ENCODE measurements at regions not wholly inside any gene's neighbourhood (a gene's known extent, or its start where the extent isn't known, plus 50 kb on each side); places are given as distances from the start of the nearest gene placed in this dataset.
"Not testable (repeated sequence)": the region's sequence is repeated elsewhere in the genome, so short reads cannot be mapped to it uniquely, and the experiment has no call there.

DNA sequence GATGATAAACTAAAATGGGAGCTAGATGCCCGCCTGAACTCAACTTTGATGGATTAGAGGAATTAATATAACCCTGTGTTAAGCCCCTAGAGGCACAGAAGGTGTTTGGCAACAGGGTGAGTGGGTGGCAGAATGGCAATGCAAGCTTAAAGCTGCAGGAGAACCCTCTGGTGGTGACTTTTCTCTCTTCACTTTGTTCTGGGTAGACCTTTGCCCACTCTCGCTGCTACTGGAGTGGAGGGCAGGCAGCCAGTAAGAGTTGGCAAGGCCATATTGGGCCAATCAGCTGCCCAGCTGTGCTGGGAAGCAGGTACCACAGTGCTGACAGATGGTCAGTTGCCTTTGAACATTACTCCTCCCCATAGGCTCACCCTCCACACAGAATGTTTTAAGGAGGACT is 468.2 kb downstream of the MMUT start:
- no peak for DNase-seq (ENCODE audit: low read depth)

DNA sequence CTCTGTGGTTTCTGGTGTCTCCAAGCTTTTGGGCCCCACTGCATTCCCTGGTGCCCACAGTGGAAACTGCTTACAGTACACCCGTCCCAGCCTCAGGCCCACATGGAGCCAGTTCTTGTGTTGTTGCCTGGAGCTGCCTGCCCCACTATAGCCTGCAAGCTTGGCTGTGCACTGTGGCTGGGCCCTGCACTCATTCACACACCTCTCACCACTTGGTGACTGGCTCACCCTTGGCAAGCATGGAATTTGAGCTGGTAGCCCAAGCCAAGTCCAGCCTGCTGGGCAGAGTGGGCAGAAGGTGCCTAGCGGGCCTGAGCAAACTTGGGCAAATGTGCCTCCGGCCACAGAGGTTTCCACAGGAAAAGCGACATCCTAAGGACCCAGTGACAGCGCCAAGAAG is 472.3 kb downstream of the MMUT start:
- DNase-seq (ENCODE audit: low read depth): no peak

DNA sequence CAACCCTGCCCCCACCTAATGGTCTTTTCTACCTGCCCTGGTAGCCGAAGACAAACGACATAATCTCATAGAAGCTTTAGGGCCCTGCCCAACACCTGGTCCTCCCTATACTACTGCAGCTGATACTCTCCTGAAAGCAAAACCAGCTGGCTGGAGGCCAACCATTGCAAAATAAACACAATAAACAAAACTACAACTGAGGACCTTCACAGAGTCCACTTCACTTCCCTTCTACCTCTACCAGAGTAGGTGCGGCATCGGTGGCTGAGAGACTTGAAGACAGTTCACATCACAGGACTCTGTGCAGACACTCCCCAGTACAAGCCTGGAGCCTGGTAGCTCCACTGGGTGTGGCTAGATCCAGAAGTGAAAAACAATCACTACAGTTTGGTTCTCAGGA is 476.2 kb downstream of the MMUT start:
- DNase-seq (ENCODE audit: low read depth): no peak

DNA sequence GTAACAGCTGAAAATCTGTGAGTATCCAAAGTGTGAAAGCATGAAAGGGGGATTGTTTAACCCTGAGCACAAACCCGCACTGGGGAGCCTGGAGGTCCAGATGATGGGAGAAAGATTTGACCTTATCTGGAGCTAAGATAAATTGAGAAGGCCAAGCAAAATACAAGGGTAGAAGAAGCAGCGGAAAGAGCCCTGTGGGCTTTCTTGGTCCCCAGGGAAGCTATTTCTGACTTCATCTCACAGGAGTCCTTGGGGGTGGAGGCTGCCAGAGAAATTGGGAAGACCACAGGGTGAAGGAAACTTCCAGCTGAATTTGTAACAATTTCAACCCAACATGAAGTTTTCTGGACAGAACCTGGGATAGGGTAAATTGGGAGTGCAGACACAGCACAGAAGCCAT is 476.9 kb downstream of the MMUT start:
- no peak for DNase-seq (ENCODE audit: low read depth)

DNA sequence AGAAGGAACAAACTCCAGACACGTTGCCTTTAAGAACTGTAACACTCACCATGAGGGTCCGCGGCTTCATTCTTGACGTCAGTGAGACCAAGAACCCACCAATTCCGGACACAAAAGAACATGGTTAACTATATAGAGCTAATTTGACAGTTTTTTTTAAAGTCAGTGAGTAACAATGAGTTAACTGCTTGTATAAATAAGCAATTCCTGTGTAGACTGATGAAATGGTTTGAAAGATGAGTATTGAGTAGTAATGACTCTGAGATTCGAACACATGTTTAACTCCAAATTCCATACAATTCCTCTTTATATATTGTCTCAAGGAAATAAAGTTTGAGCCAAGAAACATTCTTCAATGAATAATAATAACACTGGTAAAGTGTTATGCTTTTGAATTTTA is 478.0 kb downstream of the MMUT start:
- no peak for DNase-seq (ENCODE audit: low read depth)

DNA sequence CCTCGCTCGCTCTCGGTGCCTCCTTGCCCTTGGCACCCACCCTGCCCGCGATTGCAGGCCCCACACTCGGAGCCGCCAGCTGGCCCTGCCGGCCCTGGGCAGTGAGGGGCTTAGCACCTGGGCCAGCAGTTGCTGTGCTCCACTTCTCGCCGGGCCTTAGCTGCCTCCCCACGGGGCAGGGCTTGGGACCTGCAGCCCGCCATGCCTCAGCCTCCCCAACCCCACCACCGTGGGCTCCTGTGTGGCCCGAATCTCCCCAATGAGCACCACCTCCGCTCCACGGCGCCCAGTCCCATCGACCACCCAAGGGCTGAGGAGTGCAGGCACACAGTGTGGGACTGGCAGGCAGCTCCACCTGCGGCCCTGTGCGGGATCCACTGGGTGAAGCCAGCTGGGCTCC is 479.1 kb downstream of the MMUT start:
- not testable (repeated sequence) for DNase-seq (ENCODE audit: low read depth)

DNA sequence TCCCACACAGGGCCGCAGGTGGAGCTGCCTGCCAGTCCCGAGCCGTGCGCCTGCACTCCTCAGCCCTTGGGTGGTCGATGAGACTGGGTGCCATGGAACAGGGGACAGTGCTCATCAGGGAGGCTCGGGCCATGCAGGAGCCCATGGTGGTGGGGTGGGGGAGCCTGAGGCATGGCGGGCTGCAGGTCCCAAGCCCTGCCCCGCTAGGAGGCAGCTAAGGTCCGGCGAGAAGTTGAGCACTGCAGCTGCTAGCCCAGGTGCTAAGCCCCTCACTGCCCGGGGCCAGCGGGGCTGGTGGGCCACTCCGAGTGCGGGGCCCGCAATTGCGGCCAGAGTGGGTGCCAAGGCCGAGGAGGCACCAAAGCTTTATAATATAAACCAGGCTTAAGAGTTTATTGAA is 479.7 kb downstream of the MMUT start:
- DNase-seq (ENCODE audit: low read depth): no peak

DNA sequence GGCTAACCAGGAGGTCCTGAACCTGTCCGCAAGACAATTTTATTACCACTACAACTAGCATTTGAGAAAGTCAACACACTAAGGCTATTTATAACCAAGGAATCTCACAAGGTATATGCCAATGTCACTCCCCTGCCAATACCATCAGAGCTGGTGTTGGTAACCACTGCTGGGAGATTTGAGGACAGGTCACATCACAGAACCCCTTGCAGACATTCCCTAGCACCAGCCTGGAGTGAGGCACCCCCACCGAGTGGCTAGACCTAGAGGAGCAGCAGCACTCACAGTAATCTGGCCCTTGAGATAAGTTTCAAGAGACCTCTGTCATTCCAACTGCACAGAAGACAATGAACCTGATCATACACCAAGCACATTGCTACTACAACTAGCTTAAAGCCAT is 483.2 kb downstream of the MMUT start:
- DNase-seq (ENCODE audit: low read depth): no peak

DNA sequence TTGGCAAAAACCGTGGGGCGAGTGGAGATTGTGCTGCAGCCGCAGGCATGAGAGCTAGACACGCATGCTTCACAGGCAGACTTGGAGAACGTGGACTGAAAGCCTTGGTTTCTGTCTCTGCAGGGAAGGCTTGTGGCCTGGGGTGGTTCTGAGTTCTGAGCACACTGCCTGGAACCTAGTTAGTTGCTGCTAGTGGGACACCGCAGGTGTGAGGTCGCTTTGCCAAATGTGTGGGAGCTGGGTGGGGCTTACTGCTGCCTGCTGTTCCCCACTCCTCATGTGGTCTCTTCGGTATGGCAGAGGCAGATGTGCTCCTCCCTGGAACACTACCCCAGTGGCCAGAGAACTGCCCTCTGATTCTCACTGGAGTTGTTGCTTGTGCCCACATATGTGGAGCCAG is 484.0 kb downstream of the MMUT start:
- no peak for DNase-seq (ENCODE audit: low read depth)

DNA sequence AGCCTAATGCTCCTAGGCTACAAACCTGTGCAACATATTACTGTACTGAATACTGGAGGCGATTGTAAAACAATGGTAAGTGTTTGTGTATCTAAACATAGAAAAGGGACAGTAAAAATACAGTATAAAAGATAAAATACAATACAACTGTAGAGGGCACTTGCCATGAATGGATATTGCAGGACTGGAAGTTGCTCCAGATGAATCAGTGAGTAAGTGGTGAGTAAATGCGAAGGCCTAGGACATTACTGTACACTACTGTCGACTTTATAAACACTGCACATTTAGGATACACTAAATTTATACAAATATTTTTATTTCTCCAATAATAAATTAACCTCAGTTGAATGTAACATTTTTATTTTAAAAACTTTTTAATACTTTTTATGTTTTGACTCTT is 485.0 kb downstream of the MMUT start:
- no peak for DNase-seq (ENCODE audit: low read depth)

DNA sequence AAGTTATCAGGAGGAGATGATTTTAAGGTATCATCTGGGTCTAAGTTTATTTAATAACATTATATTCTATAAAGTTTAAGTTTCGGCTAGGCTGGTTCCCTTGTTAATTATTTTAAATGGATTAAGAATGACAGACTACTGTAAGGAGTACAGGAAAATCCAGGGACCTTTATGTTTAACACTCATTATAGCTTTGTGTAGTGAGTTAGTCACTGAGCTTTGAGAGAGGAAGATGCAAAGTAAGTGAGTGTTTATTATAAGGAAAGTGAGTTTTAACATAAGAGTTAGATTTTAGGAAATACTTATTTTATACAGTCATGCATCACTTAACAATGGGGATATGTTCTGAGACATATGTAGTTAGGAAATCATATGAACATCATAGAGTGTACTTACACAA is 485.5 kb downstream of the MMUT start:
- DNase-seq (ENCODE audit: low read depth): no peak

DNA sequence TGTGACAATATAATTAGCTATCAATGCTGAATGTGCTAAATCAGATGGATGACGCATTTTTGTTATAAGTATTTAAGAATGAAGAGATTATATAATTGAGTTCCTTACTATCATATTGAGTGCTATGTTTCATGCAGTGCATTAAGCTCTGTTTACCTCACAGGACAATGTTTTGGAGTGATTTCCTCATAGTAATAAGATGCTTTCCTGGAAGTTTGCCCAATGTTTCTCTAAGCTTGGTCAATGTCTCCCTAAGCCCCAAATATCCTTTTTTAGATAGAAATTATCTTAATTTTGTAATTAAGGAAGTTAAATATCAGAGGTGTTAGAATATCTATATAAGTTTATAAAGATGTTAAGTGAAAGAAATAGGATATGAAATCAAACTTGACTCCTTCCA is 489.6 kb downstream of the MMUT start:
- no peak for DNase-seq (ENCODE audit: low read depth)

DNA sequence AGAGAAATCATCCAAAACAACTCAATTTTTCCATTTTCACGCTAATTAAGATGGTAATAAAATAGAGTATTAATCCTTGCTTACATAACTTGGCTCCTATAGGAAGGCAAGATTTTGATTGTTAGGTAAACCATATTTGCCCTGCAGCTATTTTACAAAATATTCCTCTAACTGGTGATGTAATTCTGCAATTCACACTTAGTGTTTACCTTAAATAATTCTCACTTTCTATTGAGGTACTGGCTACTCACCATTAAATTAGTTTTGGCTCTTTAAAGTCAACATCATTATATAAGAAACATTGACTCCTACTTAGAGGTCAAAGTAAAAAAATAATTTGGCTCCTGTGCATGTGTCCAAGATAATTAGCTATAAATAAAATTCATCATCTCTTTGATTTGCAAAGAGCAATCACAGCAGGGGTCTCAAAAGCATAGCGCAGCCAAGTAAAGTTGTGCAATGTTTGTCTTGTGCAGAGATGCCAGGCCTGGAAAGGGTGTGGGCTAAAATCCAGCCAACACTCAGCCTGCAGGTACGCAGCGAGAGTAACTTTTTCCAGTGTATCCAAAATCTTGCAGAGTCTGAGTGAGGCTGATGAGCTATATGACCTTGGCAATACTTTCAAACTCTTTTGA is 501.2 kb downstream of the MMUT start:
- no peak for DNase-seq (ENCODE audit: low read depth)

DNA sequence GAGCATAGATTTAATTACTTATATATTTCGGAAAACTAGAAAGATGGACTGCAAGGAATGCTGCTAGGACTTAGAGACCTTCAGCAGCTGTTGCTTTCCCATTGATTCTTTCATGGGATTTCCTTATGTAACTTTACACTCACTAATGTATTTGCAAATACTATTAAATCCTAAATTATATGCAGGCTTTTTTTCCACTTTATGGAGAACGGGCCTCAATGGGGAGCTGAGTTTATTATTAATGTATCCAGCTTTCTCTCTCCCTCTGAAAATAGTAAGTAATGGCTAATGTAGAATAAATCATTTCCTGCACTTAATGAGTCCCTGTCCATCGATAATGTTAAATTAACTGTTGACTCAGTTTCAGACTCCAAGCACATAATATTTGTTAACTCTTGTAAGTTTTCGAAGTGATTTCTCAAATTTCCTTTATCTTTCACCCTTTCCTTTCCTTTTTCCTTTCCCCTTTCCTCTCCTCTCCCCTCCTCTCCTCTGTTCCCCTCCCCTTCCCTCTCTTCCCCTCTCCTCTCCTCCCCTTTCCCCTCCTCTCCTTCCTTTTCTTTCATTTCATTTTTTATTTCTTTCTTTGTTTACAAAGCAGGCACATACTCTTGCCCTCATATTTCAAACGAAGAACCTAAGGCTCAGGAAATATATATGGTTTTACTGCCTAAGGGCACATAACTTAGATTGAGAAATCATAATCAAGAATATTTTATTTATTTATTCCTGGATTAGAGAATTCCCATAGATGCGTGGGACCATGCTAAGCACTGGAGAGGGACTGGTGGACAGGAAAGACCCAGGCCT is 503.6 kb downstream of the MMUT start:
- DNase-seq (ENCODE audit: low read depth): no peak

DNA sequence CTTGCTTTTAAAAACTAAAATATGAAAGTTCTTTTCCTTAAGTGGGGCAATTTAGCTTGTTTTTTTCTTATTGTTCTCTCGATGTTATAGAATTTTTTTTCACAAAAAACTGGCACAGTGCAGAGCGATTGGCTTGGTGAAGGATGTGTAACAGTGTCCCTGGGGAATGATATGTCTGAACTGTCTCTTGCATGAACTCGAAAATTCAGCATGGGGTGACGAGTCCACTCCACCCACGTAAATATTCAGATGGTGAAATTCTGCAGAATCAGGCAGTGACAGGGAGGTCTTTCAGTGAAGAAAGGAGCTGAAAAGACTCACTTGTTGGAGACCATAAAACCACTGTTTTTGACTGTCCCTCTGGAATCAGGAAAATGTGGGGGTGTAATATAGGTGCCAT is 505.3 kb downstream of the MMUT start:
- DNase-seq (ENCODE audit: low read depth): no peak

DNA sequence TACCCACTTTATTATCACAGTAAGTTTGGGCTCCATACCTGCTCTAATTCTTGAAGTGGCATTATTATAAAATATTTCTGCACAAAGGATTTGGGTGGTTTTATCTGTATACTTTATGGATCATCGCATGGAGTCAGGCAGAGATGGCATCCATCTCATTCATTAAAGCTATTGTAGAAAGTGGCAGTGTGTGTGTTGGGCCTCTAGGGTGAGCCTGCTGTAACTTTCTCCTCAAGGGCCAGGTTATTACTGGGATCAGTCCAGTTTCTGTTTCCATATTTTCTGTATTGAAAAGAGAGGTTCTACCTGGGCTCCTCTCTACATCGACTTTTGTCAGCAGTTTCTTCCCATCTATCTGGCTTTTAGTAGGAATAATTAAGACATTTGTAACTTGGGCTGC is 511.1 kb downstream of the MMUT start:
- no peak for DNase-seq (ENCODE audit: low read depth)

DNA sequence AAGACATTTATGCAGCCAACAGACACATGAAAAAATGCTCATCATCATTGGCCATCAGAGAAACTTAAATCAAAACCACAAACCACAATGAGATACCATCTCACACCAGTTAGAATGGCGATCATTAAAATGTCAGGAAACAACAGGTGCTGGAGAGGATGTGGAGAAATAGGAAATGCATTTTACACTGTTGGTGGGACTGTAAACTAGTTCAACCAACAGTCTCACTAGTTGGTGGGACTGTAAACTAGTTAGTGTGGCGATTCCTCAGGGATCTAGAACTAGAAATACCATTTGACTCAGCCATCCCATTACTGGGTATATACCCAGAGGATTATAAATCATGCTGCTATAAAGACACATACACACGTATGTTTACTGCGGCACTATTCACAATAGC is 518.8 kb downstream of the MMUT start:
- DNase-seq (ENCODE audit: low read depth): peak; percentile 8

DNA sequence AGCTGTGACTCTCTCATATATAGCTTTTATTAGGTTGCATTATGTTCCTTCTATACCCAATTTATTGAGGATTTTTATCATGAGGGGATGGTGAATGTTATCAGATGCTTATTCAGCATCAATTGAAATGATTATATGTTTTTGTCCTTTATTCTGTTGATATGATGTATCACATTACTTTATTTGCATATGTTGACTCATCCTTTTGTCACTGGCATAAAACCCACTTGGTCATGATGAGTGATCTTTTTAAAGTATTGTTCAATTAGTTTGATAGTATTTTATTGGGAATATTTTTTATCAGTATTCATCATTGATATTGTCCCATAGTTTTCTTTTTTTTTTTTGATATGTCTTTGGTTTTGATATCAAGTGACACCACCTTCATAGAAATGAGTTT is 529.9 kb downstream of the MMUT start:
- no peak for DNase-seq (ENCODE audit: low read depth)

DNA sequence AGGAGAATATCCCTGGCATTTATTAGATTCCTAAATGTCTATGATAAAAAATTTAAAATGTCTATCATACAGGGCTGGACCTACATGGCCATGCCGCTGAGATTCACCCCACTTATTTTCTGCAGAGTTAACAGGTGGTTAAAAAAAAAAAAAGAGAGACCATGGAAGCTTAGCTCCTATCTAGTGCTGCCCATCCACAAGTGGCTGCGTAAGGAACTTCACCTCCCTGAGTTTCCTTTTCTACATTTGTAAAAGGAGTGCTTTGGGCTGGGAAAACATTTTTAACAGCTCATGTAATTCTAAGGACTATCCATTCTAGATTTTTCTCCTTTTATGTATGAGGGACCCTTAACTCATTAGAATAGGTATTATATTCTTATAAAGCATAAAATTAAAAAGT is 534.1 kb downstream of the MMUT start:
- no peak for DNase-seq (ENCODE audit: low read depth)

DNA sequence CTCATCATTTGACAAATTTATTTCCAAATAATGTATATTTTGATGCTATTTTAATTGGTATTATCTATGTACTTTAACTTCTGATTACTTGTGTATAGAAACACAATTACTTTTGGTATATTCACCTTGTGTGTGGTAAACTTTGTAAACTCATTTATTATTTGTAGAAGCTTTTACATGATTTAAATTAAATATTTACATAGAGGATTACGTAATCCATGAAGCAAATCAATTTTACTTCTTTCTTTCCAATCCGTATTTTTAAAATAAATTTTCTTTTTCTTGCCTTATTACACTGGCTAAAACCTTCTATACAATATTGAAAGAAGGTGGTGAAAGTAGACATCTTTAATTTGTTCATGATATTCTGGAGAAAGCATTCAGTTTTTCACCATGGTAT is 540.2 kb downstream of the MMUT start:
- DNase-seq (ENCODE audit: low read depth): no peak

DNA sequence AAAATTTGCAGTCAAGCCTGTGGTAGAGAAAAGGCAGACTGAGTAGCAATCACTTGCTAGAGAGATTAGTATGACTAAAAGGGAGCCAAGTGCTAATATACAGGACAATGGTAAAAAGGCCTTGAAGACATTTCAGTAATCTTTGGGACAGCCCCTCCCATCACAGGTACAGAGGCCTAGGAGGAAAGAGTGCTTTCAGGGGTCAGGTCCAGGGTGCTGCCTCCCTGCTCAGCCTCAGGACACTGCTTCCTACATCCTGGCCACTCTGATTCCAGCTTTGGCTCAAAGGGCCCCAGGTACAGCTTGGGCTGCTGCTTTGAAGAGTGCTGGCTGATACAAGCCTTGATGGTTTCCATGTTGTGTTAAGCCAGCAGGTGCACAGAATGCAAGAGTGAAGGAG is 543.5 kb downstream of the MMUT start:
- DNase-seq (ENCODE audit: low read depth): no peak

DNA sequence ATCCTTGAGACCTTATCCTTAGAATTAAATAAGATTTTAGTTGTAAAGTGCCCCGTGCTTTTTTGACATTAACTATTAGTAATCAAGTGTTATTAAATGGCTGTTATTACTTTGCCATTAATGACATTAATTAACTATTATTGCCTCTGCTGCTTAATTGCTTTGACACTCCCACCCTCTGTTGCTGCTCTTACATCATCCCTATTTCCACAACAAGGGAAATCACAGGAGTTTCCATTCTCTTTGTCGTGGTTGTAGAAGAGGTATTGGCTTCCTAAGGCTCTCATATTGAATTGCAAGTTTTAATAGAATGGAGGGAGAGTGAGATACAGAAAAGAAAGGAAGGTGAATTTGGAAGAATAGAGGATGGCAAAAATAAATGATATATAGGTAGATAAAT is 545.8 kb downstream of the MMUT start:
- no peak for DNase-seq (ENCODE audit: low read depth)

DNA sequence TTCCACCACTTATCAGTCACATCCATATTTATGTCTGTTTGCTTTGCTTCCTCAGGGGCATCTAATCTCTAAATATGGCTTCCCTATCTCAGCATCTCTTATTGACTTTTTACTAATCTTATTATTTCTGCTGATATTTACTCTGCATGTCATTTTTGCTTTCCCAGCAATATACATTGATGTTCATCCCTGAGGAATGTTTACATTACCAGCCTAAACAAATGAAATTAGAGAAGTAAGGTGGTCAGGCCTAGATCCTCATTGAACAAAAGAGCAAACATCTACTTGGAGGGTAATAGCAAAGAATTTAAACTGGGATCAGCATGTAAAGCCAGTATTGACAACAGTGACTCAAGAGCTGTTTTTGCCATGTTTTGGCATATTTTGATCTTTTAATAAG is 546.4 kb downstream of the MMUT start:
- DNase-seq (ENCODE audit: low read depth): no peak

DNA sequence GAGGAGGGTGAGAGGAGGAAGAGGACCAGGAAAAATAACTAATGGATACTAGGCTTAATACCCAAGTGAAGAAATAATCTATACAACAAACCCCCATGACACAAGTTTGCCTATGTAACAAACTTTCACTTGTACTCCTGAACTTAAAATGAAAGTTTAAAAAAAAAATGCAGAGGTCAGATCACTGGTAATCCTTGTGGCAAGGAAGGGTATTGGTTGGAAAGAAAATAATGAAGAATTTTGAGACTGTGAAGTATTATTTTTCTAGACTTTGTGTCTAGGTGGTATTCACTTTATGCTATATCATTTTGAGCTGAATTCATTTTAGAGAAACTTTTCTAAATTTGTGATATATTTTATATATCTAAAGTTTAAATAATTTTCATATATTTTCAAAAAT is 547.5 kb downstream of the MMUT start:
- no peak for DNase-seq (ENCODE audit: low read depth)
